HL-60 (cell line): ENCODE measurements at regions not wholly inside any gene's neighbourhood (a gene's known extent, or its start where the extent isn't known, plus 50 kb on each side); places are given as distances from the start of the nearest gene placed in this dataset.

Experiments
- TF ChIP-seq, protein P1 (sequence below): IDR thresholded peaks from 2 replicates; pipeline ENCODE4 v1.6.1; 2012; ENCODE audit warnings: low read depth; ENCODE audit not compliant: insufficient replicate concordance
- TF ChIP-seq, protein P2 (sequence below): IDR thresholded peaks from one replicate; pipeline ENCODE4 v1.5.1; 2011; ENCODE audit warnings: low read length, control low read depth, inconsistent platforms; ENCODE audit not compliant: insufficient read depth

GRCh38 chr2:198757069-198757468 lies 700.7 kb downstream of the SATB2 start:
- TF ChIP-seq, protein P1, sequence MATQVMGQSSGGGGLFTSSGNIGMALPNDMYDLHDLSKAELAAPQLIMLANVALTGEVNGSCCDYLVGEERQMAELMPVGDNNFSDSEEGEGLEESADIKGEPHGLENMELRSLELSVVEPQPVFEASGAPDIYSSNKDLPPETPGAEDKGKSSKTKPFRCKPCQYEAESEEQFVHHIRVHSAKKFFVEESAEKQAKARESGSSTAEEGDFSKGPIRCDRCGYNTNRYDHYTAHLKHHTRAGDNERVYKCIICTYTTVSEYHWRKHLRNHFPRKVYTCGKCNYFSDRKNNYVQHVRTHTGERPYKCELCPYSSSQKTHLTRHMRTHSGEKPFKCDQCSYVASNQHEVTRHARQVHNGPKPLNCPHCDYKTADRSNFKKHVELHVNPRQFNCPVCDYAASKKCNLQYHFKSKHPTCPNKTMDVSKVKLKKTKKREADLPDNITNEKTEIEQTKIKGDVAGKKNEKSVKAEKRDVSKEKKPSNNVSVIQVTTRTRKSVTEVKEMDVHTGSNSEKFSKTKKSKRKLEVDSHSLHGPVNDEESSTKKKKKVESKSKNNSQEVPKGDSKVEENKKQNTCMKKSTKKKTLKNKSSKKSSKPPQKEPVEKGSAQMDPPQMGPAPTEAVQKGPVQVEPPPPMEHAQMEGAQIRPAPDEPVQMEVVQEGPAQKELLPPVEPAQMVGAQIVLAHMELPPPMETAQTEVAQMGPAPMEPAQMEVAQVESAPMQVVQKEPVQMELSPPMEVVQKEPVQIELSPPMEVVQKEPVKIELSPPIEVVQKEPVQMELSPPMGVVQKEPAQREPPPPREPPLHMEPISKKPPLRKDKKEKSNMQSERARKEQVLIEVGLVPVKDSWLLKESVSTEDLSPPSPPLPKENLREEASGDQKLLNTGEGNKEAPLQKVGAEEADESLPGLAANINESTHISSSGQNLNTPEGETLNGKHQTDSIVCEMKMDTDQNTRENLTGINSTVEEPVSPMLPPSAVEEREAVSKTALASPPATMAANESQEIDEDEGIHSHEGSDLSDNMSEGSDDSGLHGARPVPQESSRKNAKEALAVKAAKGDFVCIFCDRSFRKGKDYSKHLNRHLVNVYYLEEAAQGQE: no peak
- TF ChIP-seq, protein P2, sequence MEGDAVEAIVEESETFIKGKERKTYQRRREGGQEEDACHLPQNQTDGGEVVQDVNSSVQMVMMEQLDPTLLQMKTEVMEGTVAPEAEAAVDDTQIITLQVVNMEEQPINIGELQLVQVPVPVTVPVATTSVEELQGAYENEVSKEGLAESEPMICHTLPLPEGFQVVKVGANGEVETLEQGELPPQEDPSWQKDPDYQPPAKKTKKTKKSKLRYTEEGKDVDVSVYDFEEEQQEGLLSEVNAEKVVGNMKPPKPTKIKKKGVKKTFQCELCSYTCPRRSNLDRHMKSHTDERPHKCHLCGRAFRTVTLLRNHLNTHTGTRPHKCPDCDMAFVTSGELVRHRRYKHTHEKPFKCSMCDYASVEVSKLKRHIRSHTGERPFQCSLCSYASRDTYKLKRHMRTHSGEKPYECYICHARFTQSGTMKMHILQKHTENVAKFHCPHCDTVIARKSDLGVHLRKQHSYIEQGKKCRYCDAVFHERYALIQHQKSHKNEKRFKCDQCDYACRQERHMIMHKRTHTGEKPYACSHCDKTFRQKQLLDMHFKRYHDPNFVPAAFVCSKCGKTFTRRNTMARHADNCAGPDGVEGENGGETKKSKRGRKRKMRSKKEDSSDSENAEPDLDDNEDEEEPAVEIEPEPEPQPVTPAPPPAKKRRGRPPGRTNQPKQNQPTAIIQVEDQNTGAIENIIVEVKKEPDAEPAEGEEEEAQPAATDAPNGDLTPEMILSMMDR: no peak
